ENCODE measurements at regions not wholly inside any gene's neighbourhood (a gene's known extent, or its start where the extent isn't known, plus 50 kb on each side); places are given as distances from the start of the nearest gene placed in this dataset.

DNA sequence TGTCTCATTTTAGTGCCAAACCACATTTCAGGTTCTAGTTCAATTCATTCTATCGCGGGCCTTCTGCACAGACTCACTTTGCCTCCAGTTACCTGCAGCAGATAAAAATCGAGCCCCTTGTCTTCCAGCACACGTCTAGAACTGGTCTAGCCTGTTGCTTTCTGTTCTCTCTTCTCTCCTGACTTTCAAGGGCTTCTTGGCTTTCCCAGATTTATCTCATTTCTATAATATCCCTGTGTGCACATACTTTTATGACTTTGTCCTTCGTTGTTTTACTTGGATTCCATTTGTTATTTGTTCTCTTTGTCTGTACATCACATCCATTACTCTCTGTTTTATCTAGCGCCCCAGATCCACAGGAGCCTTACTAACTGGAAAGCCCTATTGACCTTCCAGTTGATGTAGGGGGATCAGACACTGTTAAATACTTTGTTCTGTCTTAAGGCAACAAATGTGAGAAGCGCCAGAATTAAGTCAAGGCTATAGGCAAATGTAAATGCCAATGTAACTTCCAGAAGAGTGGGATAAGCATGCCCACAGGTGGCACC, 284.5 kb upstream of the ADGRL4 start:
- no peaks in the 10 kb centered on the region for H3K36me3 ChIP-seq
- DNase-seq (ENCODE audit: low spot score), result no peak
- no peaks in the 10 kb centered on the region for H3K9me3 ChIP-seq
- H3K27ac ChIP-seq, result no peak overlapping the region
- no peaks in the 10 kb centered on the region for H3K27me3 ChIP-seq
- H3K4me1 ChIP-seq, result no peaks in the 10 kb centered on the region
- no peak overlapping the region for H3K4me3 ChIP-seq
- TF ChIP-seq, protein P1, sequence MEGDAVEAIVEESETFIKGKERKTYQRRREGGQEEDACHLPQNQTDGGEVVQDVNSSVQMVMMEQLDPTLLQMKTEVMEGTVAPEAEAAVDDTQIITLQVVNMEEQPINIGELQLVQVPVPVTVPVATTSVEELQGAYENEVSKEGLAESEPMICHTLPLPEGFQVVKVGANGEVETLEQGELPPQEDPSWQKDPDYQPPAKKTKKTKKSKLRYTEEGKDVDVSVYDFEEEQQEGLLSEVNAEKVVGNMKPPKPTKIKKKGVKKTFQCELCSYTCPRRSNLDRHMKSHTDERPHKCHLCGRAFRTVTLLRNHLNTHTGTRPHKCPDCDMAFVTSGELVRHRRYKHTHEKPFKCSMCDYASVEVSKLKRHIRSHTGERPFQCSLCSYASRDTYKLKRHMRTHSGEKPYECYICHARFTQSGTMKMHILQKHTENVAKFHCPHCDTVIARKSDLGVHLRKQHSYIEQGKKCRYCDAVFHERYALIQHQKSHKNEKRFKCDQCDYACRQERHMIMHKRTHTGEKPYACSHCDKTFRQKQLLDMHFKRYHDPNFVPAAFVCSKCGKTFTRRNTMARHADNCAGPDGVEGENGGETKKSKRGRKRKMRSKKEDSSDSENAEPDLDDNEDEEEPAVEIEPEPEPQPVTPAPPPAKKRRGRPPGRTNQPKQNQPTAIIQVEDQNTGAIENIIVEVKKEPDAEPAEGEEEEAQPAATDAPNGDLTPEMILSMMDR (IDR thresholded peaks at IDR 0.05), result no peak

DNA sequence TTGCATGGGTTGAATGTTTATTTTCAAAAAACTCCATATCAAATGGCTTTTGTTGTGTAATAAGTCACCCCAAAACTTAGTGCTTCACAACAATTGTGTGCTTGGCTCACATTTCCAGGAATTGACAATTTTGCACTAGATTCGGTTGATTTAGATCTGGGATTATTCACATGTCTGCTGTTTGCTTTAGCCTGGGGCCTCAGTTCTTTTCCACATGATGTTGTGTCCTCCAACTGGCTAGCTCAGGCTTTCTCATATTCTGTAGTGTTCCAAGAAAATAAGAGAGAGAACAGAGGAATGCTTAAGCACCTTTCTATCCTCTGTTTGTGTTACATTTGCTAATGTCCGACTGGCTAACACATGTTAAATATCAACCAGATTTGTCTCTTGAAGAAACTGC, 281.5 kb upstream of the ADGRL4 start:
- H3K27me3 ChIP-seq, result no peaks in the 10 kb centered on the region
- TF ChIP-seq, protein P1 (IDR thresholded peaks at IDR 0.05), result no peak
- no peak overlapping the region for H3K4me3 ChIP-seq
- DNase-seq (ENCODE audit: low spot score), result no peak
- no peak overlapping the region for H3K27ac ChIP-seq
- no peaks in the 10 kb centered on the region for H3K9me3 ChIP-seq
- no peaks in the 10 kb centered on the region for H3K4me1 ChIP-seq
- no peaks in the 10 kb centered on the region for H3K36me3 ChIP-seq

DNA sequence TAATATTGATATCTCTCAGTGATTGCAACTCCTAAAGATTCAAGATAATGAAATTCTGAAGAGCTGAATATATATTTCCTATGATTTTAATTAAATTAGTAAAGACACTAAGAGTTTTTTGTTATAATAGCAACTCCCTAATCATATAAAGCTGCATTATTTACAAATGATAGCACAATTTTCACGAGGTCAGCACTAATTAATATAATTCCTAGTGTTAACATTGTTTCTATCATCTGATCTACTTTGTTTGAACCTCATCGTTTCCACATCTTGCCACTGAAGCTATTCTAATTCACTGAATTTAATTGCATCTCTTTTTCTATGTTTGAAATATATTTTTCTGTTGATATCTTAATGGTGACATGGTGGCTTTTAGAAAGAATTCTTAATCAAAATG, 279.1 kb upstream of the ADGRL4 start:
- Histone ChIP-seq H3K27ac (no peak overlapping the region), H3K27me3 (no peaks in the 10 kb centered on the region), H3K9me3 (no peaks in the 10 kb centered on the region), H3K36me3 (no peaks in the 10 kb centered on the region), H3K4me1 (no peaks in the 10 kb centered on the region), H3K4me3 (no peak overlapping the region)
- TF ChIP-seq, protein P1 (IDR thresholded peaks at IDR 0.05), result no peak
- no peak for DNase-seq (ENCODE audit: low spot score)

DNA sequence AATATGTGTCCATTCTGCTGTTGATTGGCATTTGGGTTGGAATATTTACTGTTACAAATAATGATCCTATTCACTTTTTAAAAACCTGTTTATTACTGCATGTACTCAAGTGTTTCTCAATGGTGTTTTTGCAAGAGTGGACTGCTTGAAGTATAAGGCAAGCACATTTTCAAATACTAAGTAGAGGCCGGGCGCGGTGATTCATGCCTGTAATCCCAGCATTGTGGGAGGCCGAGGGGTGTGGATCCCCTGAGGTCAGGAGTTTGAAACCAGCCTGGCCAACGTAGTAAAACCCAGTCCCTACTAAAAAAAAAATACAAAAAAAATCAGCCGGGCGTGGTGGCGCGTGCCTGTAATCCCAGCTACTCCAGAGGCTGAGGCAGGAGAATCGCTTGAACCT, 276.9 kb upstream of the ADGRL4 start:
- no peak for DNase-seq (ENCODE audit: low spot score)
- no peaks in the 10 kb centered on the region for H3K9me3 ChIP-seq
- H3K4me1 ChIP-seq, result no peaks in the 10 kb centered on the region
- no peaks in the 10 kb centered on the region for H3K27me3 ChIP-seq
- TF ChIP-seq, protein P1 (IDR thresholded peaks at IDR 0.05), result no peak
- no peak overlapping the region for H3K4me3 ChIP-seq
- no peak overlapping the region for H3K27ac ChIP-seq
- no peaks in the 10 kb centered on the region for H3K36me3 ChIP-seq

DNA sequence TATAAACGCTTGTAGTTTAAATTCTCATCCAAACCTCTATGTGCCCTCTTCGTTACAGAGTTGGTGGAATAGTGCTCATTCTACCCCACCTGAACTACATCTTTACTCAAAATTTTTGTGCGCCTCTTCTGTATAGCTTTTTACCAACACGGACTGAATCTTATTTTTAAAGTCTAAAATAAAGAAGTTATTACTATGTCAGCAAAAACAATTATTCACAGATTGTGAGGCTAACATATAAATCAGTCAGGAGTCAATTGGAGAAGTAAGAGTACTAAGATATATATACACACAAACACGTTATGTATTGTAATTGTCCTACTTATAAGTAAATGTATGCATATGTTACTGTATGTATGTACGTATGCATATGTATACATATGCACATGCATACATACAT, 274.9 kb upstream of the ADGRL4 start:
- Histone ChIP-seq H3K36me3 (no peaks in the 10 kb centered on the region), H3K27me3 (no peaks in the 10 kb centered on the region), H3K4me1 (no peaks in the 10 kb centered on the region), H3K27ac (no peak overlapping the region), H3K9me3 (no peaks in the 10 kb centered on the region), H3K4me3 (no peak overlapping the region)
- DNase-seq (ENCODE audit: low spot score), result no peak
- TF ChIP-seq, protein P1 (IDR thresholded peaks at IDR 0.05), result no peak

DNA sequence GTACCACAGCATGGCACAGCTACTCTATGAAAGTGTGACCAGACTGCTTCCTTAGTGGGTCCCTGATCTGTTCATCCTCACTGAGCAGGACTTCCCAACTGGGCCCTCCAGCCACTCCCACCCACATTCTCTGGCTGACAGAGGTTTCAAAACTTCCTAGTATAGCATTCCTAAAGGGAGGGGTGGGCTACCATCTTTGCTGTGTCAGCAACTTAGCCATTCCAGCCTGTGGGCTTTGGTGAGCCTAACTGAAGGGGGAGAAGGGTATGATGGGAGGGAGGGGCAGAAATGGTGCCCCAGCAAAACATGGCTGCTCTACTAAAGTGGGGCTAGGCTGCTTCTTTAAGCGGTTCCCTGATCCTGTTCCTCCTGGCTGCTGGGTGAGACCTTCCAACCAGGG, 265.2 kb upstream of the ADGRL4 start:
- Histone ChIP-seq H3K4me3 (no peak overlapping the region), H3K9me3 (peaks cover 0 to 13% of the 10 kb centered on the region in 2 donors), H3K27me3 (no peaks in the 10 kb centered on the region), H3K36me3 (no peaks in the 10 kb centered on the region), H3K27ac (no peak overlapping the region), H3K4me1 (no peaks in the 10 kb centered on the region)
- TF ChIP-seq, protein P1 (IDR thresholded peaks at IDR 0.05), result no peak
- no peak for DNase-seq (ENCODE audit: low spot score)

Measured in right atrium auricular region (tissue), 2 donors.